Loucy (cell line): ENCODE measurements at regions not wholly inside any gene's neighbourhood (a gene's known extent, or its start where the extent isn't known, plus 50 kb on each side); places are given as distances from the start of the nearest gene placed in this dataset.

ENCODE experiments used
- H2AFZ ChIP-seq: fragments of 200-600 bp; sonication (generic); 2 replicates; pipeline ENCODE4 v1.6.0; 2016; ENCODE audit warnings: antibody characterized with exemption, mild to moderate bottlenecking, low read length, moderate library complexity
- H3F3A ChIP-seq: fragments of 200-600 bp; 2 replicates; pipeline ENCODE4 v1.6.0; 2016; ENCODE audit warnings: antibody characterized with exemption, low read depth, mild to moderate bottlenecking
- H3K27me3 ChIP-seq: fragments of 200-600 bp; sonication (generic); 2 replicates; pipeline ENCODE4 v1.6.1; 2014; ENCODE audit warnings: low read length, mild to moderate bottlenecking; ENCODE audit not compliant: insufficient read depth, poor library complexity, severe bottlenecking
- H3K36me3 ChIP-seq: fragments of 200-600 bp; sonication (generic); 2 replicates; pipeline ENCODE4 v1.6.1; 2016; ENCODE audit warnings: low read length; ENCODE audit not compliant: insufficient read depth
- H3K4me1 ChIP-seq: fragments of 200-600 bp; sonication (generic); 2 replicates; pipeline ENCODE4 v1.5.1; 2014; ENCODE audit warnings: low read length, mild to moderate bottlenecking; ENCODE audit not compliant: insufficient read depth, poor library complexity, severe bottlenecking
- H3K4me2 ChIP-seq: fragments of 200-600 bp; sonication (generic); 2 replicates; pipeline ENCODE4 v1.6.0; 2014; ENCODE audit warnings: antibody characterized with exemption, low read length, low read depth, mild to moderate bottlenecking; ENCODE audit not compliant: poor library complexity, severe bottlenecking
- H3K4me3 ChIP-seq: fragments of 200-600 bp; sonication (generic); 2 replicates; pipeline ENCODE4 v1.5.1; 2014; ENCODE audit warnings: low read length, mild to moderate bottlenecking, mixed read lengths; ENCODE audit not compliant: poor library complexity, severe bottlenecking
- H3K79me2 ChIP-seq: fragments of 200-600 bp; sonication (generic); 2 replicates; pipeline ENCODE4 v1.6.1; 2014; ENCODE audit warnings: low read length; ENCODE audit not compliant: insufficient read depth
- H3K9ac ChIP-seq: fragments of 200-600 bp; sonication (generic); 2 replicates; pipeline ENCODE4 v1.6.0; 2014; ENCODE audit warnings: mild to moderate bottlenecking, low read depth, low read length, moderate library complexity; ENCODE audit not compliant: poor library complexity, severe bottlenecking
- H3K9me2 ChIP-seq: fragments of 200-600 bp; sonication (generic); replicated peaks from 2 replicates; pipeline ENCODE4 v1.6.1; 2016; ENCODE audit warnings: low read depth, low read length, mixed read lengths
- H3K9me3 ChIP-seq: fragments of 200-600 bp; sonication (generic); 2 replicates; pipeline ENCODE4 v1.6.1; 2014; ENCODE audit warnings: mild to moderate bottlenecking, antibody characterized with exemption, low read length, low read depth; ENCODE audit not compliant: insufficient read depth
- H4K20me1 ChIP-seq: fragments of 200-600 bp; sonication (generic); 2 replicates; pipeline ENCODE4 v1.6.0; 2014; ENCODE audit warnings: antibody characterized with exemption, low read length, mild to moderate bottlenecking; ENCODE audit not compliant: insufficient read depth, poor library complexity, severe bottlenecking
- EZH2phosphoT487 ChIP-seq: fragments of 200-600 bp; IDR thresholded peaks from 2 replicates; pipeline ENCODE4 v1.6.1; 2018; ENCODE audit warnings: antibody characterized with exemption, mild to moderate bottlenecking, moderate library complexity, borderline replicate concordance
- TF ChIP-seq, protein P1 (sequence below): fragments of 200-600 bp; sonication (generic); conservative IDR thresholded peaks from 2 replicates; pipeline ENCODE4 v1.5.1; 2014; ENCODE audit warnings: mild to moderate bottlenecking, antibody characterized with exemption, low read length

DNA sequence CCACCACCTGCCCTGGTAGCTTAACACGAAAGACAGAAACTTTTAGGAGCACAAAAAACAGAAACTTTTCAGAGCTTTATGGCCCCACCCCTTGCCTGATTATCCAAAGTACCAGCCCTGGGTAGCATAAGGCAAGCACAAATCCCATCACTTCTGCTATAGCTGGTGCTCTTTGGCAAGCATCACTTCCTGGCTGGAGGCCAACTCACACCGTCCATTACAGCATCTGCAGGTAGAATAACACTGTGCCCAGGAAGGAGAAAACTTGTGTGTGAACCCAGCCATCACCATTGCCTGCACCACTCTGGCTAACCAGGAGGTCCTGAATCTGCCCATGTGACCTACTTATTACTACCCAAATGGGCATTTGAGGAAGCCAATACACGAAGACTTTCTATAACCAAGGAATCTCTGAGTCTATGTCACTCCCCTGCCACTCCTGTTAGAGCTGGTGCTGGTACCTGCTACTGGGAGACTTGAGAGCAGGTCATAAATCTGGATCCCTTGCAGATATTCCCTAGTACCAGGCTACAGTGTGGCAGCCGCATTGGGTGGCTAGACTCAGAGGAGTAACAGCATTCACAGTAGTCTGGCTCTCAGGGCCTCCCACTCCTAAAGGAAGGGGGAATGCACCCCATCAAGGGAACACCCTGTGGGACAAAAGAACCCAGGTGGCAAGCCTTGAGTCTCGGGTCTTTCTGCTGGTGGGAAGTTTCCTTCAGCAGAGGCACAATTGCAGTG, 73.3 kb upstream of the AKAP13 start:
- Histone ChIP-seq H3K36me3 (no peaks in the 10 kb centered on the region), H3K79me2 (no peaks in the 10 kb centered on the region), H3K27me3 (no peaks in the 10 kb centered on the region), H4K20me1 (no peaks in the 10 kb centered on the region), H3K9ac (no peak overlapping the region), H3K4me2 (no peak overlapping the region), H3K4me3 (no peak overlapping the region), H3K4me1 (no peaks in the 10 kb centered on the region), H2AFZ (no peak overlapping the region), H3K9me3 (no peaks in the 10 kb centered on the region), H3K9me2 (no peaks in the 10 kb centered on the region), H3F3A (no peaks in the 10 kb centered on the region)
- no peak for TF ChIP-seq EZH2phosphoT487
- TF ChIP-seq, protein P1, sequence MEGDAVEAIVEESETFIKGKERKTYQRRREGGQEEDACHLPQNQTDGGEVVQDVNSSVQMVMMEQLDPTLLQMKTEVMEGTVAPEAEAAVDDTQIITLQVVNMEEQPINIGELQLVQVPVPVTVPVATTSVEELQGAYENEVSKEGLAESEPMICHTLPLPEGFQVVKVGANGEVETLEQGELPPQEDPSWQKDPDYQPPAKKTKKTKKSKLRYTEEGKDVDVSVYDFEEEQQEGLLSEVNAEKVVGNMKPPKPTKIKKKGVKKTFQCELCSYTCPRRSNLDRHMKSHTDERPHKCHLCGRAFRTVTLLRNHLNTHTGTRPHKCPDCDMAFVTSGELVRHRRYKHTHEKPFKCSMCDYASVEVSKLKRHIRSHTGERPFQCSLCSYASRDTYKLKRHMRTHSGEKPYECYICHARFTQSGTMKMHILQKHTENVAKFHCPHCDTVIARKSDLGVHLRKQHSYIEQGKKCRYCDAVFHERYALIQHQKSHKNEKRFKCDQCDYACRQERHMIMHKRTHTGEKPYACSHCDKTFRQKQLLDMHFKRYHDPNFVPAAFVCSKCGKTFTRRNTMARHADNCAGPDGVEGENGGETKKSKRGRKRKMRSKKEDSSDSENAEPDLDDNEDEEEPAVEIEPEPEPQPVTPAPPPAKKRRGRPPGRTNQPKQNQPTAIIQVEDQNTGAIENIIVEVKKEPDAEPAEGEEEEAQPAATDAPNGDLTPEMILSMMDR, result no peak

DNA sequence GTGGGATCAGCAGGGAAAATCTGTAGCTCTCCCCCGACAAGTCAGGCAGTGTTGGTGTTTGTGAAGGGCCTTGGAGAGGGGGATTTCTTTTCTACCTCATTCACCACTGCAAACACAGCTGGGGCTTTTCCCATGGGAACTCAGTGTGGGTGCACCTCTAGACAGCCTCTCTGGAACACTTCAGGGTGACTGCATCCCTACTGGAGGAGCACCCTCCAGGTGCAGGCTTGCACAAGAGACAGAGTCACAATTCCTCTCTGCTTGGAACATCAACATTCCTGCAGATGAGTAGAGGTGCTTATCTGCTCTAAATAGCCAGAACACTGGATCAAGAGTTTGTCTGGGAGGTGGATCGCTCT, 72.7 kb upstream of the AKAP13 start:
- Histone ChIP-seq H3K27me3 (no peaks in the 10 kb centered on the region), H4K20me1 (no peaks in the 10 kb centered on the region), H3K9me3 (no peaks in the 10 kb centered on the region), H3K4me2 (no peak overlapping the region), H3K4me3 (no peak overlapping the region), H3F3A (no peaks in the 10 kb centered on the region), H3K9ac (no peak overlapping the region), H3K36me3 (no peaks in the 10 kb centered on the region), H3K4me1 (peaks cover 4% of the 10 kb centered on the region), H2AFZ (no peak overlapping the region), H3K79me2 (no peaks in the 10 kb centered on the region), H3K9me2 (no peaks in the 10 kb centered on the region)
- TF ChIP-seq EZH2phosphoT487, result no peak
- TF ChIP-seq, protein P1, result no peak

DNA sequence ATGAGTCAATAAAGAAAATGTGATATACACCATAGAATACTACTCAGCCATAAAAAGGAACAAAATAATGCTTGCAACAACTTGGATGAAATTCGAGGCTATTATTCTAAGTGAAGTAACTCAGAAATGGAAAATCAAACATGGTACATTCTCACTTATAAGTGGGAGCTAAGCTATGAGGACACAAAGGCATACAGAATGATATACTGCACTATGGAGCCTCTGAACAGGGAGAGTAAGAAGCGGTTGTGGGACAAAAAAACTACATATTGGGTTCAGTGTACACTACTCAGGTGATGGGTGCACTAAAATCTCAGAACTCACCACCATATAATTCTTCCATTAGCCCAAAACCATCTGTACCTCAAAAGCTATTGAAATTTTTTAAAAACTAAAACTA, 68.8 kb upstream of the AKAP13 start:
- TF ChIP-seq EZH2phosphoT487, result no peak
- TF ChIP-seq, protein P1, result no peak
- Histone ChIP-seq H3K36me3 (no peaks in the 10 kb centered on the region), H3K9me2 (no peaks in the 10 kb centered on the region), H3F3A (0 out of 2 replicates have a peak, but pooled peaks cover 3% of the 10 kb centered on the region), H3K4me1 (peaks cover 20% of the 10 kb centered on the region), H3K4me2 (no peak overlapping the region), H4K20me1 (no peaks in the 10 kb centered on the region), H3K4me3 (no peak overlapping the region), H3K9ac (no peak overlapping the region), H3K27me3 (no peaks in the 10 kb centered on the region), H2AFZ (no peak overlapping the region), H3K9me3 (no peaks in the 10 kb centered on the region), H3K79me2 (no peaks in the 10 kb centered on the region)
